T-helper 2 cell (primary cell): ENCODE measurements at regions not wholly inside any gene's neighbourhood (a gene's known extent, or its start where the extent isn't known, plus 50 kb on each side); places are given as distances from the start of the nearest gene placed in this dataset.

Experiments
- DNase-seq, 5 experiments: peaks; one replicate each; pipeline versions ENCODE4 v3.0.0 to v3.0.0-alpha.2; 2012 to 2022

DNA sequence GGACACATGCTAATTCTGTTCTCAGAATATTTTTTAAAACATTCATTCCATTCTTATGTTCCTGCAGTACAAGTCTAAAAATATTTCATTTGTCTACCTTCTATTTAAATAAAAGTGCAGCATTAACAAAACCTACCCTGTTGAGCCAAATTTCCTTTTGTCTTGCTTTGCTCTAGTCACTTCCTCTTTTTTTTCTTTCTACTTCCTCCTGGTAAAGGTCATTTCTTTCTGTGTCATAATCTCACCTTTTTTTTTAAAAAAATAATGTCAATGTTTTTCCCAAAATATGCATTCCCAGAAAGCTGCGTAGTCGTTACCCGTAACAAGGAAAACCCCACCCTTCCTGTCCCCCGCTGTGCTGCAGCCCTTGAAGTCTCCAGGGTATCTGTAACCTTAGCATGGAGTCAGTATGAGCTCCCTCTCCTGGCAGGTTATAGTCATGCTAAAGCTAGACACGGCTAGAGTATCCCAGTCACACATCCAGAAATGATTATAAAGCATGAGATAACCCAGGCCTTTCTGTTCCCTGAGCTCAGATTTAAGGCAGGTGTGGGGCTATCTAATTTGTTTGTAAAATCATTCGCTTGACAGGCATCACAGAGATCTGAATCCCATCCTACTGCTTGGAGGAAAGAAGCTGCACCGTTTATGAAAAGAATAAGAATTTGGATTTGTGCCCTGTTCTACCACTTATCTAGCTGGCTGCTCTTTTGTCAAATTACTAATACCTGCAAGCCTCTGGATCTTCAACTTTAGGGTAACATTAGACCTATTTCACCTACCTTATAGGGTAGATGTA, 51.1 kb upstream of the EED start:
- peak in 4 of 5 experiments; percentile 19 to 86 (median 42) for DNase-seq

DNA sequence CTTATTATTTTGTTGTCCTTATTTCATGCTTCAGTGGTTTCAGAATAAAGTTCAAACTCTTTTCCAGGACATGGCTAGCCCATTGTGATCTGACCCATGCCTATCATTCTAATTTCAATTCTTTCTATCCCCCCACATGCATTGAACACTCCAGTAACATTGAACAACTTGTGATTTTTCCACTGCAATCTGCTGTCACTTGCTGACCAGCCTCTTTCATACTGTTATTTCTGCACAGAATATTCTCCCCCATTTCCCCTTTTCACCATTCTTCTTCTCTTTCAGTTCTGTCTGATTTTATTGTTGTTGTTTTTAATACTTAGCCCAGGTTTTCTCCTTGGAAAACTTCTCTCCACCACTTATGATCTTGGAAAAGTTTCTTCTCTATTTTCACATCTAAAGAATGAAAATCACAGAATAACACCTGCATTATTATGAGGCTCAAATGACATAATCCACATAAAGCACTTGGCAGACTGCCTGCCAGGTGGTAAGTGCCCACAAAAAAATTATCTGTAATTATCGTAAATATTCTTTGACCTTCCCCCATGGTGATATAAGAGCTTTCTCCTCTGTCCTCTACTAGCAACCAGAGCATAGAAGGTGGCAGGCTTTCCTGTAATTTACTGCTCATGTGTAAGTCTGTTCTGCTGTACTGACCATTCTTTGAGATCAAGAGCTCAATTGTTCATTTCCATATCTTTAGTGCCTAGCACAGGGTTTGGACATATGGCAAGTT, 51.9 kb upstream of the EED start:
- DNase-seq, result no peak

DNA sequence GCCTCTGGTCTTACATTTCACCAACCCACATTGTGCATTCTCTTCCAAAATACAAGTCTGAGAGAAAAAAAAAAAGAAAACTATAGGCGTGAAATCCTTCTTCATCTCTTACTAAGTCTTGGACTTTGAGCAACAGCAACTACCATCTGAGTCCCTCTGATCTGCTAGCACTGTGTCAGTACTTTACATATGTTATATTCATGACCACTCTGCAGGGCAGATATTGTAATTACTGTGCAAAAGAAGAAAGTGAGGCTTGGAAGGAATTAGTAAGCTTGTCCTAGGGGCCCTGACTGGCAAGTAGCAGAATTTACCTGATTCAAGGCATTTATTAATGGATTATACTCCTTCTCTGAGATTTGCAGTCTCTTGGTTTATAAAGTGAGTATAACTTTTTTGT, 52.7 kb upstream of the EED start:
- DNase-seq, result no peak

DNA sequence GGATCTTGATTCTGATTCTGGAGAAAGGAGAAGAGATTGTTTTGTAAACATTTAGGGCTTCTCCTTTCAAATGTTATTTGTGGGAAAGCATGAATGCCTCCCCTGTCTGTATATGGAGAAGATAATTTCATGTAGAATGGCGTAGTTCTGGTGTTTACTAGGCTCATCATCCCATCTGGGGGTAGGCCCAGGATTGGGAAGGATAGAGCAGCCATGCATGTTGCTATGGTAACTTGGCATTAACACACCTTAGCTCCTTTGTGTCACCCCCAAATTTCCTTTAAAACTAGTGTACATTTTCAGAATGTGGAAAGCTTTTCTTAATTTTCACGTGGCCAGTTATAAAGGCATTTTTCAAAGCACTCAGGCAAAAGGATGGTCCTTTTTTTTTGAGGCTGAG, 57.5 kb upstream of the EED start:
- DNase-seq, result no peak

DNA sequence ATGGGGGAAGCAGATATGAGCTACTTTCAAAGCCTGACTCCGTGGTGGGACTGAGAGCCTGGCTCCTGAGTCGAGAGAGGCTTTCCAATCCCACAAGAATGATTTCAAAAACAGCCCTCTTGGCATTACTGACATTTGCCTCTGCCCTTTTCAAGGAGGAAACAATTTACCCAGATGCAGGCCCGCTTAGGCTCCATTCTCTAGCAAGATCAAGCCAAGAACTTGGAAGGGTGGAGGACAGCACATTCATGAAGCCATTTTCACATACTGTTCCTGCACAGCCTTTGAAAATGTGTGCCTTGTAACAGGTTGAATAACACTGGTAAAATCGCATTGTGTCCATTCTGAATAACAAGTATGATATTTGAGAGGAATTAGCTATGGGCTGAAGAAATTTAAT, 58.2 kb upstream of the EED start:
- DNase-seq, result no peak

DNA sequence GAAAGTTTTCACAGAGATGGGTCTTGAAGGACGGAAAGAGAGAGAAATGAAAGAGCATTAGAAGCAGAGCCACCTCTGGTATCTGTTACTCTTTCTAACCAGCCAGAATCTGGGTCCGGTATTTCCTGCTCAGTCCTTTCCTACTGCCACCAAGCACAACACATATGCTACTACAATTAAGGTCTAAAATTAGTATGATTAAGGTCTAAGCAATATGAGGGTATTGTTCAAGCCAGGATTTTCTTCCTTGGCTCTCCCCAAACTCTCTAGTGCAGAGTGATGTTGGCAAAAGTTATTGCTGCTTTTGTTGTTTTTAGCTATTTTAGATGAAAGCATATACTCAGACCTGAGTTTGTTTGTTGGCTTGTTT, 59.2 kb upstream of the EED start:
- DNase-seq, result no peak

DNA sequence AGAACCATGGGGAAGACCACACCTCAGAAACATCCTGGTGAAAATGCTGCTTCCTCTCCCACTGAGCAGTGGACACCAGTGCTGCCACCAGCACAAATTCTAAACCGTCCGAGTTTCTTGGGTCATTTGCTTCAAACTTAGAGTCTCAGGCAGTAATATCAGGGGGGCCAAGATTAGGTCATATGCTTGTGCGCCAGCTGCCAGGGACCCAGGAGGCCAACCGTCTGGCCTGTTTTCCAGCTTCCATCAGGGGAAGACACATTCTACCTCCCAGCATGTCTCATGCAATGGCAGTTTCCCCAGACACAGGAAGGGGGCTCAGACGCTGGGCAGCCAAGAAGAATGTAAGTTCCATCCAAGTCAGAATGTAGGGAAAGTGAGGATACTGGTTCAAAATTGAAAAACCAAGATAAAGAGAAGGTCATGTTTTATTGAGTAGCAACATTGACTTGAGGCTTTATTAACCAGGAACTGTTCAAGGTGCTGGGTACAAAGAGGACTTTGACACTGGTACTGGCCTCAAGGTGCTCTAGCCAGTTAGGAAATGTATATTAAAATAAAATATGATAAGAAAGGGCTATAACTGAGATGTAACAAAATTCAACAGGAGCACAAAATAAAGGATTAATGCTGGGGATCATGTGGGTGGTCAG, 59.7 kb upstream of the EED start:
- DNase-seq, result no peak

DNA sequence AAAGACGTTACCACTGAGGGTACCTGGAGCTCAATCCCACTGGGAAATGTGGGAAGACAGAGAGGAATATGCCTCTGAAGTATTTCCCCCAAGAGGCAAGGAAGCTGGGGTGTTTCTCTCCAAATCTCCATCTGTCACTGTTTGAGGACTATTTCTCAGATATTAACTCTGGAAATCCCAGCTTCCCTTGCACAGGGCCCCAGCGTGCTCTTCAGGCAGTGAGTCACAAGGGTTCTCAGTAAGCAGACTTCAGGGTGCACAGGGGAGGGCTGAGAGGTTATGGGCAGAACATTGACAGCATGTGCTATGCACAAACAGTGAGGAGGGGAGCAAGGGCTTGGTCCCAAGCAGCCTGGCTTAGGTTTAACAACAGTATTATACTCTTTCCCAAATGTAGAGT, 60.9 kb upstream of the EED start:
- DNase-seq, result peak in 1 of 5 experiments; percentile 54

DNA sequence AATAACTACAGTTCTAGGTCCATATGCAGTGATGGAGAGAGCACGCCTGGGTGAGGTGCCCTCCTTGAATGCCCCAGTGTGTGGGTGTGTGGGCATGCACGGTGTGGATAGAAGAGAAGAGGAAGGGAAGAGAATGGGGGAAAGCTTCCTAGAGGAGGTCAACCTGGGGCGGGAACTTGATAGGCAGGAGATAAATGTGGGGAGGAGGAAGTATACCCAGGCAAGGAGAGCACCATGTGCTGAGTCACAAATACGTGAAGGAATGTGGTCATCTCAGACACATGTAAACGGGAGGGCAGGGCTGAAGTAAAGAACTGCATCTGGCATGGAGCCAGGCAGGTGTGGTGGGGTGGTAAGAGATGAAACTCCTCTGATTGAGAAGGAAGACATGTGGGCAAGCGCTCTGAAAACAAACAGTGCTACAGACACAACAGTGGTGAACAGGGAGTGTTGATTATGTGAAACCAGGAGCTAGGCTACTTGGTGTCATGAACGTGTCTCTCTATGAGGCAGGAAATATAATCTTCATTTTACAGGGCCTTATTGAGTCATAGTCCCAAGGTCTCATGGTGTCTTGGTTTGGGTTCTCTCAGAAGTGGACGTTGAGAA, 61.5 kb upstream of the EED start:
- peak in 4 of 5 experiments; percentile 9 to 93 (median 32) for DNase-seq

DNA sequence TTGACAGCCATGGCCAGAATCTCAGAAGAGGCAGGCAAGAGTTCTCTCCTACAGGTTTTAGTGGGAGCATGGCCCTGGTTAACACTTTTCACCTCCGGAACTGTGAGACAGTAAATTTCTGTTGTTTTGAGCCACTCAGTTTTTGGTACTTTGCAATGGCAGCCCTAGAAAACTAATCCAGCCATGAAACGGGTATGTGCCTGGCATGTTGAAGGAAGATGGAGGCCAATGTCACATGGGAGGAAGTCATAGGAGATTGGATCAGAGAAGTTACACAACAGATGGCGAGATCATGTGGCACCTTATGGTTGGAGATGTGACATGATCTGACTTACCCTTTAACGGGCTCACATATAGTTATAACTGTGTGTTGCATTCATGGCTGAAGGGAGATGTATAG, 63.2 kb upstream of the EED start:
- DNase-seq, result no peak

DNA sequence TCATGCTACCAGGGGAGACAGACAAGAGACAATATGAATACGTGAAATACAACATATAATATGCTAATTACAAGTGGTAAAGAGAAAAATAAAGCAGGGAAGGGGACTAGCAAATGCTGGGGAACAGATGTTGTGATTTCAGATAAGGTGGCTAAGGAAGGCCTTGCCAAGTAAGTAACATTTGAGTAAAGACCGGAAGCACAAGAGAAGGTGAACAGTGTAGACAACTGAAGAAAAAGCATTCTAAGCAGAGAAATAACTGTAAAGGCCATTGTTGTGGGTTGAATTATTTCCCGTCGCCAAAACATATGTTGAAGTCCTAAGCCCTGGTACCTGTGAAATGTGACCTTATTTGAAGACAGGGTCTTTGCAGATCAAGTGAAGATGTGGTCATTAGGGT, 63.7 kb upstream of the EED start:
- no peak for DNase-seq

DNA sequence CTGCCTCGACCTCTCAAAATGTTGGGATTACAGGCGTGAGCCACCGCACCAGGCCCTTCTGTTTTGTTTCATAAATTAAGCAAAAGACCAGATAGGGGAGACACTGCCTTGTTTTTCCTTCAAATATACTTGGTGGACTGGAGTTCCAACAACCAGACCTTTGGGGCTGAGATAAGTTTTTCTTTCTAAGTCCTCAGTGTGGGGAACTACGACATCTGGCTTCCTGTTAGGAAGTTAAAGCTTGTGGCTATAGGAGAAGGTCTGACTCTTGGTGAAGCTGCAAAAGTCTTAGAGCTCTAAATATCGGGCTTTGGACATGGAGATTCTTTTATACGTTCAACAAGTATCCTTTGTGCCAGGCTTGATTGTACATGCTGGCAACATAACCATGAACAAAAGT, 64.1 kb upstream of the EED start:
- no peak for DNase-seq

DNA sequence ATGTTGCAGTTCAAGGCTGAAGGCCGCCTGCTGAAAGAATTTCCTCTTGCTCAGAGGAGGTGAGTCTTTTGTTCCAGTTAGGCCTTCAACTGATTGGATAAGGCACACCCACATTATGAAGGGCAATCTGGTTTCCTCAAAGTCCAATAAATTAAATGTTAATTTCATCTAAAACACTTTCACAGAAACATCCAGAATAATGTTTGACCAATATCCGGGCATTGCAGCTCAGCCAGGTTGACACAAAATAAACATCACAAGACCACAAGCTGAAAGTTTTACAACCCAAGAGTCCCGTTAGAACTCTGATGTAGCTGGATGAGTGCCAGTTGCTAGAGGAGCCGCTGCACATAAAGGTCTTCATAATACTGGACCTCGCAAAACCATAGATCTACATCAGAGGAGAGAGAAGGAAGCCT, 64.9 kb upstream of the EED start:
- DNase-seq, result no peak

DNA sequence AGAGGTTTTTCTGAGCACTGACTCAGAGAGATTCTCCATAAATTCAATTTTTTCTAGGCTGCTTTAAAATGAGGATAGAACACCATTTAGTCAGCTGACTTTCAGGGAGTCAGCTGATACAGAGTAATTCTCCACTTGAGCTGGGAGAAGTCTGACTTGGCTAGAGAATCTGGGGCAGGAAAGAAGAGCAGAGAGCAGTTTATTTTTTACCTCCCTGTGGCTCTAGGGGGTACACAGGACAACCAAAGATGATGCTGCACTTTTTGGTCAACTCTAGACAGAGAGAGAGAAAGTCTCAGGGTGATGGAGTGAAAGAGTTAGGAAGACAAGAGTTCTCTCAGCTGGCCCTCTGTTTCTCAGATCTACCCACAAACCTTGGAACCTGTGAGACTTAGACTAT, 67.3 kb upstream of the EED start:
- DNase-seq, result peak in 1 of 5 experiments; percentile 38

DNA sequence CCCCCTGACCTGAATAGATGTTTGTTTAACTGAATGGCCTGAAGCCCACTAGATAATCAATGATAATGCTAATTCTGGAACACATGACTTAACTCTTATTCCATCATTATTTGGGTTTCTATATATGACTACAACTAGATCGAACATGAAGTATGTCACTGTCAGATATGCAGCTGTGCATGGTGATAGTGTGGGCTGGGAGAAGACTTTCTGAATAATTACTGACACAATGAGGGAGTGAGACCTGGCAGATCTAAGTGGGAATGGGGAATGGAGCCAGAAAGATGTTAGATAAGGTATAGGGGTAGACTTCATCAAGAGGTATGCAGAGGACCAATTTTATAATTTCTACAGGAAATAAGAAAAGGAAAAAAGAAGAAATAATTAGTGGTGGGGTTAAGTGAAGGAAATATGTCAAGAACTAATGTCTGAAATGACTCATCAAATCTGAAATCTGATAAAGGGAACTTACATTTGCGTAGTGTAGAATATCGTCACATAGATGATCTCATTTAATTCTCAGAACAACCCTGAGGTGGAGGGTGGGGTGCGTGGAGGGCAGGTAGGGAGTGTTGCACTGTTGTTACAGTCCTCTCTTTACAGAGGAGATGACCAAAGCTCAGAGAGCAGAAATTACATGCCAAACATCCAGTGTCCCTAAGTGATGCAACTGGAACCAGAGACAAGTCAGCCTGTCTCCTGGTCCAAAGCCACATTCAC, 68.2 kb upstream of the EED start:
- DNase-seq, result peak in 2 of 5 experiments; percentile 29 to 92

DNA sequence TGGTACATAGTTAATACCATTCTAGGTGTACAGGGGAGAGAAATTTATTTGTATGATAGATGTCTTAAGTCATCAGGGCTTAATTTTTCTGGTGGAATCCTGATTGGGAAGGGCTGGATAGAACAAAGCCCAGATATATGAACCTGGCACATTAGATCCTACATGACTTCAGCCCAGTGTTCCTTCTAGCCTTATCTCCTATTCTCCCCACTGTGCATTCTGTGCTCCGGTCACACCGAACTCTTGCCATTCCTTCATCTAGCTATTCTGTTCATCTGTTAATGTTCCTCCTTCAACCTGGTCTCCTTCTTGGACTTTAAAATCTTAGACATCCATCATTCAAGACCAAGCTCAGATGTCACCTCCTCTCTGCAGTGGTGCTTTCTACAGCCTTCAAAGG, 68.9 kb upstream of the EED start:
- no peak for DNase-seq

DNA sequence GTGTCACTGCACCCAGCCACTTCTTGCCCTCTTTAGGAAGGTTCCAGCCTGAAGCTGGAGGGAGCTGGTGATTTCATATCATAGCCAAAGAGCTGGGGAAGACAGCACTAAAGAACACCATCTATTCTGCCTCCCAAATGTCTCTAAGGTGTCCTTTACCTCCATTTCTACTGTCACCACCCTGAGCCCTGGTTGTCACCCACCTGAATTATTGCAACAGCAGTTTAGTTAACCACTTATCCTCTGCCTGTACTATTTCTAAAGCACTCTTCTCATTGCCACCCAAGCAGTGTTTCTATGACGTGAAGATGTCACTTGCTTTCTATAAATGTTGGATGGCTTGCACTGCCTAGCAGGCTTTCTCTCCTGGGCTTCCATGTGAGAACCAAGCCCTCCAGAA, 69.4 kb upstream of the EED start:
- DNase-seq, result no peak

DNA sequence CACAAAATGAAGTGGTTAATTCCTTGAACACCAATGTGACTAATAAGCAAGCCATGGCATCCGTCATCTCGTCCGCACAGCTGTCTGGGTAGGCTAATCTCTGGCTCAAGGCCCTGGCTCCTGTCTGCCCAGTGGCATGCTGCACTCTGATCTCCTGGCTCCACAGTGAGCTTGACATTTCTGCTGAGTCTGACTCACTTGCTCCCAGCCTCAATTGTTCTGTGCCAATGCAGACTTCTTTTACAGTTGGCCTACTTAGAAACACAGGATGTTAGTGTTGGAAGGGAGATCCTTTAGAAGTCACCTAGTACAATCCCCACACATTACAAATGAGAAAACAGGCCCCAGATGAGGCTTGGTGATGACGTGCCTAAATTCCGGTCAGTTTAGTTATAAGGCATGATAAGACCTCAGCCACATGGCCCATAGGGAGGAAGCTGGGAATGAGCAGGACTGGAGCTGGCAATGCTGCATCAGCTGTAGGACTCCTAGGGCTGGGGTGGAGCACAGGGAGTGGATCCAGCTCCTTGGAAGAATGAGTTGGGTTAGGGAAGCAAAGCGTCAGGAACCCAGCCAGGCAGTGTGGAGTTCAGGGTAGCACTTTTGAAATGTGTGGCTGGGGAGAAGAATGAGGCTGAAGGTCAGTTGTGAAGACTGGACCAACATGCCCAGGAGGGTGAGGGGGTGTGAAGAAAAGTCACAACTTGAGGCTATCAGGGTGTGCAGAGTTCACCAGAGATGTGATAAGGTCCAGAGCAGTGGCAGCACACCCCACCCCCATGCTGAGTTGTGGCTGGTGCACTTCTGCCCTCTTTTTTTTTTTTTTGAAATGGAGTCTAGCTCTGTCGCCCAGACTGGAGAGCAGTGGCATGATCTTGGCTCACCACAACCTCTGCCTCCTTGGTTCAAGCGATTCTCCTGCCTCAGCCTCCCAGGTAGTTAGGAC, 70.2 kb upstream of the EED start:
- DNase-seq, result peak in 1 of 5 experiments; percentile 28

DNA sequence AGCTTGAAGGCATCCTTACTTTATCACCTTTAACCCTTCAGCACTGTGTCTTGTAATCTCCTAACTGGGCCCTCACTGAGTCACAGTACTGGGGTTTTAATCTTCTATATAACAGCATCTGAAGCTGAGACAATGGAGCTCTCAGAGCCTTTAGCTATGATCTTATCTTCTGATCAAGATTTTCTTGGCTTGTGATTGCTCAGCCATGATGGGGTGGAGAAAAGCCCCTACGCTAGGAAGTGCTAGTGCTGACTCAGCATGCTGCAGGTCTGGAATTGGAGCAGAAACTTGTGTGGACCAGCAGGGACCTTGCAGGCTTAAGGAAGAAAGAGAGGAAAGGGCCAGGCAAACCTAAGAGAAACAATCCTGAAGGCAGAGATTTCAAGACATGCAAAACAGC, 71.7 kb upstream of the EED start:
- DNase-seq, result peak in 1 of 5 experiments; percentile 82

DNA sequence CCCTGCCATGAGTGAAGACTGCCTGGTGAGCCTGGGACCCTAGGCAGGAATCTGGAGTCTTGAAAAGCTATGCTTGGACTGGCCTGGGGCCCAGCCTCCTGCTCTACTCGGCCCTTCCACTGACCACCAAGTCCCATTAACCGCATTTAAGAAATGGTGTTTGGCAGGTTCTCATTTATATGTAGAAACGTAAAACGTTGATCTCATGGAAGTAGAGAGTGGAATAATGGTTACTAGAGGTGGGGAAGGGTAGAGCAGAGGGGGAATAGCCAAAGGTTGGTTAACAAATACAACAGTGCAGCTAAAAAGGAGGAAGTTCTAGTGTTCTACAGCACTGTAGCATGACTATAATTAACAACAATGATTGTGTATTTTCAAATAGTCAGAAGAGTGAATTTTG, 72.9 kb upstream of the EED start:
- DNase-seq, result no peak

DNA sequence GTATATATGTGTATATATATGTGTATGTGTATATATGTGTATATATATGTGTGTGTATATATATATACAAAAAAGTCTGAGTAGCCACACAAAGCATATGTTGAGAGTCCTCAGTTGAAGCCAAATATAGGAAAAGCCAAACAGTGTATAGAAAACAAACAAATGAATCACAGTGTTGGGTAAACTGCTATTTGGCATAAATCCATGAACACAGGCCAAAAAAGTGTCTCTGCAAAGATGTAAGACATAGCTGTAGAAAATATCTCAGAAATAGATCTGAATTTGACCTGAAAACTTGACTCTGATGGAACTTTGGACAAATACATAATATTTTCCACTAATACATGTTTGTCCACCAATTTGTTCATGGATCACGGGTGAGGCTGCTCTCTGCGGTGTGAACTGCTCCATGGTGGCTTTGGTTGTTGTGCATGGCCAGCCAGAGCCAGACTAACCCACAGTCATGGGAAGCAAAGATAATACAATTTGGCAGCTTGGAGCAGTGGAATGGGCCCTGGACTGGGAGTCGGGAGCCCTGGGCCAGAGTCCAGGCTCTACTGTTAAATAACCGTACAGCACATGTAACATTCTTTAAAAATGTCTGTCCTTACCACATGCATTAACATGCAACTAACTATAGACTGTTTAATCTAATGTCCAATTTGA, 76.9 kb upstream of the EED start:
- DNase-seq, result no peak
